ENCODE measurements at regions not wholly inside any gene's neighbourhood (a gene's known extent, or its start where the extent isn't known, plus 50 kb on each side); places are given as distances from the start of the nearest gene placed in this dataset.
A peak's percentile ranks its signal among the peaks of the same experiment; 100 is the strongest.

- in situ Hi-C loops (cut with MboI; ENCODE audit: low pct_unique_long_range_greater_than_20kb, low sequenced_read_pairs), result no loop called here
- no peak for DNase-seq
Observed at GRCh38 chr3:81931265-81932251, 170.1 kb upstream of the GBE1 start.

GRCh38 chr3:81929697-81930096 lies 168.3 kb upstream of the GBE1 start:
- no peak for DNase-seq
- in situ Hi-C loops (cut with MboI; ENCODE audit: low pct_unique_long_range_greater_than_20kb, low sequenced_read_pairs), result no loop called here

- no peak for DNase-seq
- in situ Hi-C loops (cut with MboI; ENCODE audit: low pct_unique_long_range_greater_than_20kb, low sequenced_read_pairs), result no loop called here
Observed at GRCh38 chr3:81927811-81928210, 166.4 kb upstream of the GBE1 start.

GRCh38 chr3:81925385-81925784 lies 163.9 kb upstream of the GBE1 start:
- no peak for DNase-seq
- in situ Hi-C loops (cut with MboI; ENCODE audit: low pct_unique_long_range_greater_than_20kb, low sequenced_read_pairs), result no loop called here

GRCh38 chr3:81923038-81923437 lies 161.6 kb upstream of the GBE1 start:
- DNase-seq, result no peak
- in situ Hi-C loops (cut with MboI; ENCODE audit: low pct_unique_long_range_greater_than_20kb, low sequenced_read_pairs), result no loop called here

GRCh38 chr3:81922404-81922803 lies 161.0 kb upstream of the GBE1 start:
- in situ Hi-C loops (cut with MboI; ENCODE audit: low pct_unique_long_range_greater_than_20kb, low sequenced_read_pairs), result no loop called here

GRCh38 chr3:81920816-81921215 lies 159.4 kb upstream of the GBE1 start:
- DNase-seq, result no peak
- in situ Hi-C loops (cut with MboI; ENCODE audit: low pct_unique_long_range_greater_than_20kb, low sequenced_read_pairs), result no loop called here

More at GRCh38 chr3:81922404-81922803, 161.0 kb upstream of the GBE1 start:
- DNase-seq, result no peak

GRCh38 chr3:81916890-81917289 lies 155.4 kb upstream of the GBE1 start:
- no peak for DNase-seq

GRCh38 chr3:81913886-81914663 lies 152.6 kb upstream of the GBE1 start:
- in situ Hi-C loops (cut with MboI; ENCODE audit: low pct_unique_long_range_greater_than_20kb, low sequenced_read_pairs), result no loop called here
- DNase-seq, result no peak

More at GRCh38 chr3:81916890-81917289, 155.4 kb upstream of the GBE1 start:
- in situ Hi-C loops (cut with MboI; ENCODE audit: low pct_unique_long_range_greater_than_20kb, low sequenced_read_pairs), result no loop called here

GRCh38 chr3:81911221-81911620 lies 149.8 kb upstream of the GBE1 start:
- no peak for DNase-seq
- in situ Hi-C loops (cut with MboI; ENCODE audit: low pct_unique_long_range_greater_than_20kb, low sequenced_read_pairs), result no loop called here

- DNase-seq, result peak; percentile 70
Observed at GRCh38 chr3:81910244-81910852, 148.9 kb upstream of the GBE1 start.

GRCh38 chr3:81909796-81910195 lies 148.4 kb upstream of the GBE1 start:
- in situ Hi-C loops (cut with MboI; ENCODE audit: low pct_unique_long_range_greater_than_20kb, low sequenced_read_pairs), result no loop called here
- no peak for DNase-seq

More at GRCh38 chr3:81910244-81910852, 148.9 kb upstream of the GBE1 start:
- in situ Hi-C loops (cut with MboI; ENCODE audit: low pct_unique_long_range_greater_than_20kb, low sequenced_read_pairs), result no loop called here

GRCh38 chr3:81908561-81908960 lies 147.1 kb upstream of the GBE1 start:
- in situ Hi-C loops (cut with MboI; ENCODE audit: low pct_unique_long_range_greater_than_20kb, low sequenced_read_pairs), result no loop called here
- peak; percentile 80 for DNase-seq

- no peak for DNase-seq
- in situ Hi-C loops (cut with MboI; ENCODE audit: low pct_unique_long_range_greater_than_20kb, low sequenced_read_pairs), result no loop called here
Observed at GRCh38 chr3:81898336-81898735, 136.9 kb upstream of the GBE1 start.

- in situ Hi-C loops (cut with MboI; ENCODE audit: low pct_unique_long_range_greater_than_20kb, low sequenced_read_pairs), result no loop called here
- DNase-seq, result no peak
Observed at GRCh38 chr3:81894598-81894997, 133.2 kb upstream of the GBE1 start.

GRCh38 chr3:81891055-81891895 lies 129.8 kb upstream of the GBE1 start:
- no peak for DNase-seq
- in situ Hi-C loops (cut with MboI; ENCODE audit: low pct_unique_long_range_greater_than_20kb, low sequenced_read_pairs), result no loop called here

GRCh38 chr3:81888914-81889557 lies 127.6 kb upstream of the GBE1 start:
- no peak for DNase-seq
- in situ Hi-C loops (cut with MboI; ENCODE audit: low pct_unique_long_range_greater_than_20kb, low sequenced_read_pairs), result no loop called here

- in situ Hi-C loops (cut with MboI; ENCODE audit: low pct_unique_long_range_greater_than_20kb, low sequenced_read_pairs), result no loop called here
- no peak for DNase-seq
Observed at GRCh38 chr3:81887448-81887847, 126.0 kb upstream of the GBE1 start.
